Panc1 (cell line): ENCODE measurements at regions not wholly inside any gene's neighbourhood (a gene's known extent, or its start where the extent isn't known, plus 50 kb on each side); places are given as distances from the start of the nearest gene placed in this dataset.
"Not testable (repeated sequence)": the region's sequence is repeated elsewhere in the genome, so short reads cannot be mapped to it uniquely, and the experiment has no call there.

Experiments
- TCF7L2 ChIP-seq: IDR thresholded peaks from 2 replicates; pipeline ENCODE4 v1.6.1; 2011; ENCODE audit warnings: mild to moderate bottlenecking, low read depth, low read length, inconsistent platforms
- TF ChIP-seq, protein P1 (sequence below): fragments of 450-650 bp; IDR thresholded peaks from 2 replicates; pipeline ENCODE4 v1.5.1; 2017; ENCODE audit warnings: mild to moderate bottlenecking

DNA sequence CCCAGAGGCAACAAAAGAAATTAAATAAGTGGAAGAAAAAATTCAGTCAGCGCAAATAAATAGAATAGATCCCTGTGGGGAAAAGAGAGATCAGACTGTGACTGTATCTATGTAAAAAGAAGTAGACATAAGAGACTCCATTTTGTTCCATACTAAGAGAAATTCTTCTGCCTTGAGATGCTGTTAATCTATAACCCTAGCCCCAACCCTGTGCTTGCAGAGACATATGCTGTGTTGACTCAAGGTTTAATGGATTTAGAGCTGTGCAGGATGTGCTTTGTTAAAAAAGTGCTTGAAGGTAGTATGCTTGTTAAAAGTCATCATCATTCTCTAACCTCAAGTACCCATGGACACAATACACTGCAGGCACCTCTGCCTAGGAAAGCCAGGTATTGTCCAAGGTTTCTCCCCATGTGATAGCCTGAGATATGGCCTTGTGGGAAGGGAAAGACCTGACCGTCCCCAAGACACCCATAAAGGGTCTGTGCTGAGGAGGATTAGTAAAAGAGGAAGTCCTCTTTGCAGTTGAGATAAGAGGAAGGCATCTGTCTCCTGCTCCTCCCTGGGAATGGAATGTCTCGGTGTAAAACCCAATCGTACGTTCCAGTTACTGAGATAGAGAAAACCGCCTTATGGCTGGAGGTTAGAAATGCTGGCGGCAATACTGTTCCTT, 161.8 kb downstream of the GPX5 start:
- TF ChIP-seq, protein P1, sequence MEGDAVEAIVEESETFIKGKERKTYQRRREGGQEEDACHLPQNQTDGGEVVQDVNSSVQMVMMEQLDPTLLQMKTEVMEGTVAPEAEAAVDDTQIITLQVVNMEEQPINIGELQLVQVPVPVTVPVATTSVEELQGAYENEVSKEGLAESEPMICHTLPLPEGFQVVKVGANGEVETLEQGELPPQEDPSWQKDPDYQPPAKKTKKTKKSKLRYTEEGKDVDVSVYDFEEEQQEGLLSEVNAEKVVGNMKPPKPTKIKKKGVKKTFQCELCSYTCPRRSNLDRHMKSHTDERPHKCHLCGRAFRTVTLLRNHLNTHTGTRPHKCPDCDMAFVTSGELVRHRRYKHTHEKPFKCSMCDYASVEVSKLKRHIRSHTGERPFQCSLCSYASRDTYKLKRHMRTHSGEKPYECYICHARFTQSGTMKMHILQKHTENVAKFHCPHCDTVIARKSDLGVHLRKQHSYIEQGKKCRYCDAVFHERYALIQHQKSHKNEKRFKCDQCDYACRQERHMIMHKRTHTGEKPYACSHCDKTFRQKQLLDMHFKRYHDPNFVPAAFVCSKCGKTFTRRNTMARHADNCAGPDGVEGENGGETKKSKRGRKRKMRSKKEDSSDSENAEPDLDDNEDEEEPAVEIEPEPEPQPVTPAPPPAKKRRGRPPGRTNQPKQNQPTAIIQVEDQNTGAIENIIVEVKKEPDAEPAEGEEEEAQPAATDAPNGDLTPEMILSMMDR = not testable (repeated sequence)
- TF ChIP-seq TCF7L2 = not testable (repeated sequence)
